Stimulated activated memory B cell treated with anti-CD40 and anti-IgM and Interleukin-4, amounts not matched to agents 10 μg/mL and 1 μg/mL and 100 μg/mL, for 72 hours (primary cell): ENCODE measurements at regions not wholly inside any gene's neighbourhood (a gene's known extent, or its start where the extent isn't known, plus 50 kb on each side); places are given as distances from the start of the nearest gene placed in this dataset.
"Not testable (repeated sequence)": the region's sequence is repeated elsewhere in the genome, so short reads cannot be mapped to it uniquely, and the experiment has no call there.

Source experiments
- ATAC-seq: fragments of 150-1000 bp; cut with Tn5 transposase; 2 replicates; pipeline ENCODE4 v1.10.0; 2021
- H3K27ac Mint-ChIP-seq: one replicate; pipeline ENCODE4 v1.8.0; 2022; ENCODE audit warnings: mild to moderate bottlenecking, mixed read lengths
- H3K27me3 Mint-ChIP-seq: one replicate; pipeline ENCODE4 v1.8.0; 2022; ENCODE audit warnings: mixed read lengths
- H3K36me3 Mint-ChIP-seq: one replicate; pipeline ENCODE4 v1.8.0; 2022; ENCODE audit warnings: mixed read lengths
- H3K4me1 Mint-ChIP-seq: one replicate; pipeline ENCODE4 v1.8.0; 2022; ENCODE audit warnings: mixed read lengths
- H3K4me3 Mint-ChIP-seq: one replicate; pipeline ENCODE4 v1.8.0; 2022; ENCODE audit warnings: mild to moderate bottlenecking, moderate library complexity, mixed read lengths
- H3K9me3 Mint-ChIP-seq: one replicate; pipeline ENCODE4 v1.8.0; 2022; ENCODE audit warnings: mixed read lengths

- no peak for ATAC-seq
- no peak overlapping the region for H3K4me3 Mint-ChIP-seq
- peaks cover 5% of the 10 kb centered on the region for H3K9me3 Mint-ChIP-seq
Observed at GRCh38 chr13:20331949-20332348, 99.8 kb upstream of the GJB6 start.

GRCh38 chr13:20331419-20331818 lies 99.3 kb upstream of the GJB6 start:
- Mint-ChIP-seq H3K27ac (no peak overlapping the region), H3K4me1 (no peaks in the 10 kb centered on the region), H3K27me3 (peaks cover 15% of the 10 kb centered on the region), H3K9me3 (peaks cover 5% of the 10 kb centered on the region), H3K4me3 (no peak overlapping the region), H3K36me3 (no peaks in the 10 kb centered on the region)
- ATAC-seq = no peak

More at GRCh38 chr13:20331949-20332348, 99.8 kb upstream of the GJB6 start:
- H3K4me1 Mint-ChIP-seq = no peaks in the 10 kb centered on the region
- no peak overlapping the region for H3K27ac Mint-ChIP-seq
- H3K36me3 Mint-ChIP-seq = no peaks in the 10 kb centered on the region
- H3K27me3 Mint-ChIP-seq = peaks cover 15% of the 10 kb centered on the region

GRCh38 chr13:20326809-20327208 lies 94.7 kb upstream of the GJB6 start:
- ATAC-seq = no peak
- Mint-ChIP-seq H3K4me1 (no peaks in the 10 kb centered on the region), H3K4me3 (no peak overlapping the region), H3K9me3 (peaks cover 20% of the 10 kb centered on the region), H3K27ac (no peak overlapping the region), H3K27me3 (peaks cover 18% of the 10 kb centered on the region), H3K36me3 (no peaks in the 10 kb centered on the region)

- Mint-ChIP-seq H3K27ac (no peak overlapping the region), H3K4me3 (no peak overlapping the region), H3K27me3 (peaks cover 23% of the 10 kb centered on the region), H3K9me3 (peaks cover 20% of the 10 kb centered on the region), H3K4me1 (no peaks in the 10 kb centered on the region), H3K36me3 (no peaks in the 10 kb centered on the region)
- ATAC-seq = no peak
Observed at GRCh38 chr13:20326276-20326675, 94.2 kb upstream of the GJB6 start.

- Mint-ChIP-seq H3K4me1 (no peaks in the 10 kb centered on the region), H3K9me3 (peaks cover 14% of the 10 kb centered on the region), H3K27me3 (peaks cover 13% of the 10 kb centered on the region), H3K4me3 (no peak overlapping the region), H3K36me3 (no peaks in the 10 kb centered on the region), H3K27ac (no peak overlapping the region)
- no peak for ATAC-seq
Observed at GRCh38 chr13:20320885-20321284, 88.8 kb upstream of the GJB6 start.

GRCh38 chr13:20313896-20314295 lies 81.8 kb upstream of the GJB6 start:
- no peaks in the 10 kb centered on the region for H3K4me1 Mint-ChIP-seq
- no peak overlapping the region for H3K4me3 Mint-ChIP-seq
- H3K9me3 Mint-ChIP-seq = no peaks in the 10 kb centered on the region
- no peak for ATAC-seq
- no peak overlapping the region for H3K27ac Mint-ChIP-seq
- H3K36me3 Mint-ChIP-seq = no peaks in the 10 kb centered on the region
- H3K27me3 Mint-ChIP-seq = no peaks in the 10 kb centered on the region

- no peak for ATAC-seq
- H3K27me3 Mint-ChIP-seq = no peaks in the 10 kb centered on the region
- peaks cover 7% of the 10 kb centered on the region for H3K9me3 Mint-ChIP-seq
- H3K36me3 Mint-ChIP-seq = no peaks in the 10 kb centered on the region
- no peak overlapping the region for H3K27ac Mint-ChIP-seq
- no peak overlapping the region for H3K4me3 Mint-ChIP-seq
- no peaks in the 10 kb centered on the region for H3K4me1 Mint-ChIP-seq
Observed at GRCh38 chr13:20312292-20312691, 80.2 kb upstream of the GJB6 start.

- ATAC-seq = no peak
- H3K36me3 Mint-ChIP-seq = no peaks in the 10 kb centered on the region
- H3K27ac Mint-ChIP-seq = no peak overlapping the region
- peaks cover 9% of the 10 kb centered on the region for H3K9me3 Mint-ChIP-seq
- no peak overlapping the region for H3K4me3 Mint-ChIP-seq
- H3K4me1 Mint-ChIP-seq = no peaks in the 10 kb centered on the region
- no peaks in the 10 kb centered on the region for H3K27me3 Mint-ChIP-seq
Observed at GRCh38 chr13:20311596-20311995, 79.5 kb upstream of the GJB6 start.

- no peaks in the 10 kb centered on the region for H3K36me3 Mint-ChIP-seq
- no peaks in the 10 kb centered on the region for H3K4me1 Mint-ChIP-seq
- no peaks in the 10 kb centered on the region for H3K27me3 Mint-ChIP-seq
- peaks cover 9% of the 10 kb centered on the region for H3K9me3 Mint-ChIP-seq
- H3K27ac Mint-ChIP-seq = no peak overlapping the region
- no peak for ATAC-seq
- H3K4me3 Mint-ChIP-seq = no peak overlapping the region
Observed at GRCh38 chr13:20311022-20311421, 78.9 kb upstream of the GJB6 start.

GRCh38 chr13:20306039-20306438 lies 73.9 kb upstream of the GJB6 start:
- H3K4me1 Mint-ChIP-seq = no peaks in the 10 kb centered on the region
- H3K4me3 Mint-ChIP-seq = no peak overlapping the region
- no peak for ATAC-seq
- H3K36me3 Mint-ChIP-seq = no peaks in the 10 kb centered on the region
- no peak overlapping the region for H3K27ac Mint-ChIP-seq
- peaks cover 25% of the 10 kb centered on the region for H3K27me3 Mint-ChIP-seq
- H3K9me3 Mint-ChIP-seq = peaks cover 9% of the 10 kb centered on the region

GRCh38 chr13:20305587-20305986 lies 73.5 kb upstream of the GJB6 start:
- Mint-ChIP-seq H3K9me3 (peaks cover 9% of the 10 kb centered on the region), H3K4me3 (no peak overlapping the region), H3K4me1 (no peaks in the 10 kb centered on the region), H3K27me3 (peaks cover 29% of the 10 kb centered on the region), H3K36me3 (no peaks in the 10 kb centered on the region), H3K27ac (no peak overlapping the region)
- ATAC-seq = no peak

- peaks cover 44% of the 10 kb centered on the region for H3K27me3 Mint-ChIP-seq
- not testable (repeated sequence) for ATAC-seq, H3K9me3 Mint-ChIP-seq, H3K4me3 Mint-ChIP-seq, H3K27ac Mint-ChIP-seq, H3K36me3 Mint-ChIP-seq, H3K4me1 Mint-ChIP-seq
Observed at GRCh38 chr13:20304061-20304460, 71.9 kb upstream of the GJB6 start.

- H3K9me3 Mint-ChIP-seq = peaks cover 9% of the 10 kb centered on the region
- no peaks in the 10 kb centered on the region for H3K4me1 Mint-ChIP-seq
- peaks cover 49% of the 10 kb centered on the region for H3K27me3 Mint-ChIP-seq
- H3K4me3 Mint-ChIP-seq = no peak overlapping the region
- no peaks in the 10 kb centered on the region for H3K36me3 Mint-ChIP-seq
- no peak for ATAC-seq
- no peak overlapping the region for H3K27ac Mint-ChIP-seq
Observed at GRCh38 chr13:20303636-20304035, 71.5 kb upstream of the GJB6 start.

- no peak for ATAC-seq
- H3K27me3 Mint-ChIP-seq = peaks cover 64% of the 10 kb centered on the region
- H3K9me3 Mint-ChIP-seq = no peaks in the 10 kb centered on the region
- no peak overlapping the region for H3K4me3 Mint-ChIP-seq
- H3K27ac Mint-ChIP-seq = no peak overlapping the region
- no peaks in the 10 kb centered on the region for H3K36me3 Mint-ChIP-seq
- H3K4me1 Mint-ChIP-seq = no peaks in the 10 kb centered on the region
Observed at GRCh38 chr13:20301403-20302071, 69.4 kb upstream of the GJB6 start.

GRCh38 chr13:20301015-20301402 lies 68.9 kb upstream of the GJB6 start:
- ATAC-seq = no peak
- H3K36me3 Mint-ChIP-seq = no peaks in the 10 kb centered on the region
- no peaks in the 10 kb centered on the region for H3K4me1 Mint-ChIP-seq
- no peaks in the 10 kb centered on the region for H3K9me3 Mint-ChIP-seq
- H3K4me3 Mint-ChIP-seq = no peak overlapping the region
- H3K27ac Mint-ChIP-seq = no peak overlapping the region
- H3K27me3 Mint-ChIP-seq = peaks cover 64% of the 10 kb centered on the region

GRCh38 chr13:20297181-20297580 lies 65.1 kb upstream of the GJB6 start:
- peaks cover 62% of the 10 kb centered on the region for H3K27me3 Mint-ChIP-seq
- H3K36me3 Mint-ChIP-seq = no peaks in the 10 kb centered on the region
- no peaks in the 10 kb centered on the region for H3K9me3 Mint-ChIP-seq
- H3K27ac Mint-ChIP-seq = no peak overlapping the region
- H3K4me1 Mint-ChIP-seq = no peaks in the 10 kb centered on the region
- ATAC-seq = no peak
- H3K4me3 Mint-ChIP-seq = no peak overlapping the region

- Mint-ChIP-seq H3K36me3 (no peaks in the 10 kb centered on the region), H3K27ac (no peak overlapping the region), H3K4me1 (no peaks in the 10 kb centered on the region), H3K9me3 (no peaks in the 10 kb centered on the region), H3K4me3 (no peak overlapping the region), H3K27me3 (peaks cover 50% of the 10 kb centered on the region)
- ATAC-seq = no peak
Observed at GRCh38 chr13:20295956-20296355, 63.8 kb upstream of the GJB6 start.
